ENCODE measurements at regions not wholly inside any gene's neighbourhood (a gene's known extent, or its start where the extent isn't known, plus 50 kb on each side); places are given as distances from the start of the nearest gene placed in this dataset.

DNA sequence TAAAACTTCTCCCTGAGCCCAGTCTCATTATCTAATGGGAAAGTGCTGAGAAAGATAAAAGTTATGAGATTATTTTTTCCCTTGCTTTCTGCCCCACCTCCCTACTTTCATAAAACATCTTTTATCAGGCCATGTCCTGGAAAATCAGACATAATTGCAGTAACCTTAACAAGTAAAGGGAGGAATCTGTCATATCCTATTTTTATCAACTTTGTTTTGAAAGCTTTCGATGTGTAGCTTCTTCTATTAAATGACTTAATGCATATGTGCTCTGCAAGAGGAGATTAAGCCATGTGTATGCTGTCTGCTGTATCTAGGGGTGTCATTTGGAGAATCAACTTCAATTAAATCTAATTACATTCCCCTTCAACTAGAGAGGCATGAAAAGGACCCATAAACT is 408.9 kb downstream of the CBLN4 start:
- no peaks in the 10 kb centered on the region for H3K9me3 ChIP-seq (ENCODE audit: control insufficient read depth in 2 of 2, low read length in 2 of 2)
- peak overlapping the region in 1 of 3 donors; percentile 21 for H3K27ac Mint-ChIP-seq
- no peak for DNase-seq
- no peak overlapping the region for H3K4me3 ChIP-seq (ENCODE audit: low read depth, low read length)
- no peaks in the 10 kb centered on the region for H3K27me3 ChIP-seq (ENCODE audit: control insufficient read depth, insufficient read depth, low read length)
- H3K9me3 Mint-ChIP-seq, result peaks cover 0 to 5% (median 0%) of the 10 kb centered on the region in 7 donors
- no peak overlapping the region for H3K27ac ChIP-seq (ENCODE audit: insufficient read depth, low read length, poor library complexity, severe bottlenecking)
- no peaks in the 10 kb centered on the region for H3K4me1 ChIP-seq (ENCODE audit: control insufficient read depth, insufficient read depth, low read length, poor library complexity, severe bottlenecking)
- no peaks in the 10 kb centered on the region for H3K36me3 ChIP-seq (ENCODE audit: control insufficient read depth, insufficient read depth, low read length)
- no peak overlapping the region for H3K4me3 Mint-ChIP-seq
- no peaks in the 10 kb centered on the region for H3K4me1 Mint-ChIP-seq
- H3K27me3 Mint-ChIP-seq, result no peaks in the 10 kb centered on the region
- no peak for ATAC-seq (ENCODE audit: low read depth in 2 of 2)
- no peaks in the 10 kb centered on the region for H3K36me3 Mint-ChIP-seq

DNA sequence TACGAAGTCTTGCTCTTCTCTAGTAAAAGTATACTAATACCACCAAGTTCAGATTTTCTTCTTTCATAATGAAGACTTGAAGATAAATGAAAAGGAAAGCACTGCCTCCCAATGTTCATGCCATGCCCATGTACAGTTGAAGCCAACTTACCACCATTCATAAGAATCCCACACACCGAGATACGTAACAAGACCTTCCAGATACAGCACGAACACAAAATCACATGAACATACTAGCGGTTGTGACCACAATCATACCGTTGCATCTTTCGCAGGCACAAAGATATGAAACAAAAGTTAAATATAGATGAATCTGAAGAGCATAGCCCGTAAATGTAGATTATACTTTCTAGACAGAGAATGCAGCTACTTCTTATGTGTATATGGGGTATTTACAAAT is 412.5 kb downstream of the CBLN4 start:
- no peak overlapping the region for H3K4me3 Mint-ChIP-seq
- no peaks in the 10 kb centered on the region for H3K4me1 ChIP-seq (ENCODE audit: control insufficient read depth, insufficient read depth, low read length, poor library complexity, severe bottlenecking)
- H3K36me3 ChIP-seq (ENCODE audit: control insufficient read depth, insufficient read depth, low read length), result no peaks in the 10 kb centered on the region
- H3K4me1 Mint-ChIP-seq, result no peaks in the 10 kb centered on the region
- no peak for DNase-seq
- H3K4me3 ChIP-seq (ENCODE audit: low read depth, low read length), result no peak overlapping the region
- H3K36me3 Mint-ChIP-seq, result no peaks in the 10 kb centered on the region
- no peaks in the 10 kb centered on the region for H3K9me3 ChIP-seq (ENCODE audit: control insufficient read depth in 2 of 2, low read length in 2 of 2)
- no peaks in the 10 kb centered on the region for H3K27me3 Mint-ChIP-seq
- H3K27me3 ChIP-seq (ENCODE audit: control insufficient read depth, insufficient read depth, low read length), result no peaks in the 10 kb centered on the region
- no peak for ATAC-seq (ENCODE audit: low read depth in 2 of 2)
- no peak overlapping the region for H3K27ac ChIP-seq (ENCODE audit: insufficient read depth, low read length, poor library complexity, severe bottlenecking)
- H3K9me3 Mint-ChIP-seq, result peaks cover 0 to 10% (median 6%) of the 10 kb centered on the region in 7 donors
- H3K27ac Mint-ChIP-seq, result no peak overlapping the region

DNA sequence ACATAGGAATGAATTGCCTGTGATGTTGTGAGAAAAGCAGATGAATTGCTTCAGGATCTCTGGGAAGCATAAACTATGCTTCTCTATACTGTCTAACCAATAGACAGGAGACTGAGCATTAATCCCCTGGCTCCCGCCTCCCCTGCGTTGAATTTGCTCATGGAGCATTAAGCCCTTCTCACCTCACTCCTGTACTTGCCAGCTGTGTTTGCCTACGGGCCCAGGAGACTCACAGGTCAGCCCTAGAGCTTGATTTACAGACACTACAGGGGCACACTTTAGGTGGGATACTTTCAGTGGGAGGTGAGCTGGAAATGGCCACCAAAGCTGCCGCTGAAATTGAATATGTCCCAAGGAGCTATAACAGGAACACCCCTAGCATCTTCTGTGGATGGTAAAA is 418.7 kb downstream of the CBLN4 start:
- peaks cover 1 to 12% (median 9%) of the 10 kb centered on the region in 7 donors for H3K9me3 Mint-ChIP-seq
- no peak for ATAC-seq (ENCODE audit: low read depth in 2 of 2)

DNA sequence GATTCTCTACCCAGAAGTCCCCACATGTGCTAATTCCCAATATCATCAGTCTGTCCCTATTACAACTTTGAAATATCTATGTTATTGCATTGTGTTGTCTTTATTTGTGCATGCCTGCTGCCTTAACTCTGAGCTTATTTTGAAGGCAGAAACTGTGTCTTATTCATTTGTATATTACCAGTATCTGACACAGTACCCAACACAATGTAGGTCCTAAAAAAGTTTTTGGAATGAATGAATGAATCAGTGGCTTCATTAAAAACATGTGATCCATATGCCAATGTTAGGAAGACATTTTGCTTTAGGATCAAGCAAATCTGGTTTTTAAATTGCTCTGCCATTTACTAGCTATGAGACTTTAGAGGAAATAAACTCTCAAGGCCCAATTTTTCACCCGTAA is 420.4 kb downstream of the CBLN4 start:
- Histone ChIP-seq H3K36me3 (ENCODE audit: control insufficient read depth, insufficient read depth, low read length) (no peaks in the 10 kb centered on the region), H3K4me1 (ENCODE audit: control insufficient read depth, insufficient read depth, low read length, poor library complexity, severe bottlenecking) (no peaks in the 10 kb centered on the region), H3K4me3 (ENCODE audit: low read depth, low read length) (no peak overlapping the region), H3K27me3 (ENCODE audit: control insufficient read depth, insufficient read depth, low read length) (no peaks in the 10 kb centered on the region), H3K27ac (ENCODE audit: insufficient read depth, low read length, poor library complexity, severe bottlenecking) (no peak overlapping the region), H3K9me3 (ENCODE audit: control insufficient read depth in 2 of 2, low read length in 2 of 2) (no peaks in the 10 kb centered on the region)
- Mint-ChIP-seq H3K36me3 (no peaks in the 10 kb centered on the region), H3K9me3 (peaks cover 1 to 8% (median 5%) of the 10 kb centered on the region in 7 donors), H3K27ac (no peak overlapping the region), H3K4me1 (no peaks in the 10 kb centered on the region), H3K27me3 (no peaks in the 10 kb centered on the region), H3K4me3 (no peak overlapping the region)
- no peak for DNase-seq
- ATAC-seq (ENCODE audit: low read depth in 2 of 2), result no peak

More for the DNA sequence above, 418.7 kb downstream of the CBLN4 start:
- no peaks in the 10 kb centered on the region for H3K36me3 Mint-ChIP-seq
- DNase-seq, result no peak
- no peaks in the 10 kb centered on the region for H3K27me3 Mint-ChIP-seq
- no peaks in the 10 kb centered on the region for H3K4me1 Mint-ChIP-seq
- no peaks in the 10 kb centered on the region for H3K4me1 ChIP-seq (ENCODE audit: control insufficient read depth, insufficient read depth, low read length, poor library complexity, severe bottlenecking)
- no peak overlapping the region for H3K27ac ChIP-seq (ENCODE audit: insufficient read depth, low read length, poor library complexity, severe bottlenecking)
- no peaks in the 10 kb centered on the region for H3K36me3 ChIP-seq (ENCODE audit: control insufficient read depth, insufficient read depth, low read length)
- no peaks in the 10 kb centered on the region for H3K27me3 ChIP-seq (ENCODE audit: control insufficient read depth, insufficient read depth, low read length)
- no peak overlapping the region for H3K4me3 ChIP-seq (ENCODE audit: low read depth, low read length)
- no peak overlapping the region for H3K4me3 Mint-ChIP-seq
- H3K9me3 ChIP-seq (ENCODE audit: control insufficient read depth in 2 of 2, low read length in 2 of 2), result no peaks in the 10 kb centered on the region
- no peak overlapping the region for H3K27ac Mint-ChIP-seq

DNA sequence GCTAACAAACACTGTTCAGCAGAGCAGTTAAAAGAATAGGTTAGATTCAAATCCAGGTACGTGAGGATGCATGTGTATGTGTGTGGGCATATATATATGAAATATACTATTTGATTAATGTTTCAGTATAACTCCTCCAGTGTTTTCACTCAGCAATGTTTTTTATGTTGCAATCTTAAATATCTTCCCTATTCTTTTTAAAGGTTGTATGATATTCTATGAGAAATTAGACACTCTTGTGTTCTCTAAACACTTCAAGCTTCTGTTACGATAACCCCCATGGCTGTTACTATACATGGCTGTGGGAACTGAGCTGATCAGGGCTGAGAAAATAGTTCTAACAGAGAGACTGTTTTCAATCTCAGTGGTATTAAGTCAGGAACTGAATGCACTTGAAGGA is 421.0 kb downstream of the CBLN4 start:
- no peaks in the 10 kb centered on the region for H3K27me3 ChIP-seq (ENCODE audit: control insufficient read depth, insufficient read depth, low read length)

DNA sequence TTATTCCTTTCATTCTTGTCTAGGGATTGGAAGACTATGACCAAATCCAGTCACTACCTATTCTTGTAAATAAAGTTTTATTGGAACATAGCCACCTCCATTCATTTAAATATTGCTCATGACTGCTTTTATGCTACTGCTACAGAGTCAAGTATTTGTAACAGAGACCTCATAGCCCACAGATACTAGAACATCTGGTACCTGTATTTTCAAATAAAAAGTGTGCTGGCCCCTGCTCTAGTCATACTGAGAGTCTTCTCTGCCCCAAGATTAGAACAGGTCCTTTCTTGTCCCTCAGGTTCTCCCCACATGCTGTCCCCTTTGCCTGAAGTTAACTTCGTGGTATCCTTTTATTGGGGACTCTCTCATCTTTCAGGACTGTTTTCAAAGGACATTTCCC is 422.3 kb downstream of the CBLN4 start:
- Mint-ChIP-seq H3K4me3 (no peak overlapping the region), H3K9me3 (peaks cover under 1 to 10% (median 4%) of the 10 kb centered on the region in 7 donors), H3K36me3 (no peaks in the 10 kb centered on the region), H3K27ac (no peak overlapping the region), H3K27me3 (no peaks in the 10 kb centered on the region), H3K4me1 (no peaks in the 10 kb centered on the region)
- H3K27ac ChIP-seq (ENCODE audit: insufficient read depth, low read length, poor library complexity, severe bottlenecking), result no peak overlapping the region
- no peaks in the 10 kb centered on the region for H3K36me3 ChIP-seq (ENCODE audit: control insufficient read depth, insufficient read depth, low read length)
- H3K9me3 ChIP-seq (ENCODE audit: control insufficient read depth in 2 of 2, low read length in 2 of 2), result no peaks in the 10 kb centered on the region
- DNase-seq, result no peak
- ATAC-seq (ENCODE audit: low read depth in 2 of 2), result no peak
- no peaks in the 10 kb centered on the region for H3K4me1 ChIP-seq (ENCODE audit: control insufficient read depth, insufficient read depth, low read length, poor library complexity, severe bottlenecking)
- H3K27me3 ChIP-seq (ENCODE audit: control insufficient read depth, insufficient read depth, low read length), result no peaks in the 10 kb centered on the region
- no peak overlapping the region for H3K4me3 ChIP-seq (ENCODE audit: low read depth, low read length)

More for the DNA sequence above, 421.0 kb downstream of the CBLN4 start:
- Mint-ChIP-seq H3K27ac (no peak overlapping the region), H3K4me3 (no peak overlapping the region), H3K36me3 (no peaks in the 10 kb centered on the region), H3K9me3 (peaks cover 1 to 9% (median 4%) of the 10 kb centered on the region in 7 donors), H3K4me1 (no peaks in the 10 kb centered on the region), H3K27me3 (no peaks in the 10 kb centered on the region)
- Histone ChIP-seq H3K9me3 (ENCODE audit: control insufficient read depth in 2 of 2, low read length in 2 of 2) (no peaks in the 10 kb centered on the region), H3K4me3 (ENCODE audit: low read depth, low read length) (no peak overlapping the region), H3K36me3 (ENCODE audit: control insufficient read depth, insufficient read depth, low read length) (no peaks in the 10 kb centered on the region), H3K27ac (ENCODE audit: insufficient read depth, low read length, poor library complexity, severe bottlenecking) (no peak overlapping the region), H3K4me1 (ENCODE audit: control insufficient read depth, insufficient read depth, low read length, poor library complexity, severe bottlenecking) (no peaks in the 10 kb centered on the region)
- ATAC-seq (ENCODE audit: low read depth in 2 of 2) (no peak), DNase-seq (no peak)

DNA sequence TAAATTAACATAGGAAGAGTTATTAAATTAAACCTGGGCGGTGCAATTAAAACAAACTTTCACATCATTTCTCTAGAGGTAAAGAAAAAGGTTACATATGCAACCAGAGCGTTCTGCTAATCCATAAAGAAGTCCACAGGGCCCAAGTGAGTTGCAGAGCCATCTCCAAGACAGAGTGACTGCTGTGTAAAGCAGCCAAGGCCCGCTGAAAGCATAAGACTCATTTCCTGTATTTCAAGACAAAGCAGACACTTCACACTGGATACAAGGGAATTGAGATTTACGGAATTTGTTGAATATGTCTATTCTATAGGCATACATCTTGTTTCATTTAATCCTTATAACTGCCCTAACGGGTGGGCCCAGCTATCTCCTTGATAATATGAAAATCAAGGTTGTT is 422.8 kb downstream of the CBLN4 start:
- Mint-ChIP-seq H3K27me3 (no peaks in the 10 kb centered on the region), H3K4me1 (no peaks in the 10 kb centered on the region), H3K9me3 (peaks cover 0 to 10% (median 7%) of the 10 kb centered on the region in 7 donors), H3K27ac (no peak overlapping the region), H3K4me3 (no peak overlapping the region), H3K36me3 (no peaks in the 10 kb centered on the region)
- Histone ChIP-seq H3K27ac (ENCODE audit: insufficient read depth, low read length, poor library complexity, severe bottlenecking) (no peak overlapping the region), H3K27me3 (ENCODE audit: control insufficient read depth, insufficient read depth, low read length) (no peaks in the 10 kb centered on the region), H3K9me3 (ENCODE audit: control insufficient read depth in 2 of 2, low read length in 2 of 2) (no peaks in the 10 kb centered on the region), H3K4me3 (ENCODE audit: low read depth, low read length) (no peak overlapping the region), H3K36me3 (ENCODE audit: control insufficient read depth, insufficient read depth, low read length) (no peaks in the 10 kb centered on the region), H3K4me1 (ENCODE audit: control insufficient read depth, insufficient read depth, low read length, poor library complexity, severe bottlenecking) (no peaks in the 10 kb centered on the region)
- ATAC-seq (ENCODE audit: low read depth in 2 of 2) (no peak), DNase-seq (no peak)

DNA sequence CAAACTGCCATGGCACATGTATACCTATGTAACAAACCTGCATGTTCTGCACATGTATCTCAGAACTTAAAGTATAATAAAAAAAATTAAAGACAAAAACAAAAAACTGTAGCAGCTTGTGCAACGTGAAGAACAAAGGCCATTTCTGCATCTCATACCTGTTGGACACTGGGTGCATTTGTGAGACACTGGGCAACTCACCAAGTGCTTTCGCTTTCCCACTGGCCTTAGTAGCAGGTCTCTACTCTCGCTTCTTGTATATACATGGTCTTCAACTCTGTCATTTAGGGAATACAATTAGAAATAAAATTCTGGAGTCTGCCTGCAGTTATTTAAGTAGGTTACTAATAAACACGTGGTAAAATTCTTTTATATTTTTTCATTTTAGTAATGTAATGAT is 423.8 kb downstream of the CBLN4 start:
- Mint-ChIP-seq H3K36me3 (no peaks in the 10 kb centered on the region), H3K4me1 (no peaks in the 10 kb centered on the region), H3K9me3 (peaks cover 0 to 8% (median 7%) of the 10 kb centered on the region in 7 donors), H3K27me3 (no peaks in the 10 kb centered on the region), H3K27ac (no peak overlapping the region), H3K4me3 (no peak overlapping the region)
- Histone ChIP-seq H3K4me3 (ENCODE audit: low read depth, low read length) (no peak overlapping the region), H3K27ac (ENCODE audit: insufficient read depth, low read length, poor library complexity, severe bottlenecking) (no peak overlapping the region), H3K27me3 (ENCODE audit: control insufficient read depth, insufficient read depth, low read length) (no peaks in the 10 kb centered on the region), H3K36me3 (ENCODE audit: control insufficient read depth, insufficient read depth, low read length) (no peaks in the 10 kb centered on the region), H3K9me3 (ENCODE audit: control insufficient read depth in 2 of 2, low read length in 2 of 2) (no peaks in the 10 kb centered on the region), H3K4me1 (ENCODE audit: control insufficient read depth, insufficient read depth, low read length, poor library complexity, severe bottlenecking) (no peaks in the 10 kb centered on the region)
- ATAC-seq (ENCODE audit: low read depth in 2 of 2) (no peak), DNase-seq (no peak)

Data from CD4-positive, CD25-positive, alpha-beta regulatory T cell (primary cell).